ENCODE measurements at regions not wholly inside any gene's neighbourhood (a gene's known extent, or its start where the extent isn't known, plus 50 kb on each side); places are given as distances from the start of the nearest gene placed in this dataset.

DNA sequence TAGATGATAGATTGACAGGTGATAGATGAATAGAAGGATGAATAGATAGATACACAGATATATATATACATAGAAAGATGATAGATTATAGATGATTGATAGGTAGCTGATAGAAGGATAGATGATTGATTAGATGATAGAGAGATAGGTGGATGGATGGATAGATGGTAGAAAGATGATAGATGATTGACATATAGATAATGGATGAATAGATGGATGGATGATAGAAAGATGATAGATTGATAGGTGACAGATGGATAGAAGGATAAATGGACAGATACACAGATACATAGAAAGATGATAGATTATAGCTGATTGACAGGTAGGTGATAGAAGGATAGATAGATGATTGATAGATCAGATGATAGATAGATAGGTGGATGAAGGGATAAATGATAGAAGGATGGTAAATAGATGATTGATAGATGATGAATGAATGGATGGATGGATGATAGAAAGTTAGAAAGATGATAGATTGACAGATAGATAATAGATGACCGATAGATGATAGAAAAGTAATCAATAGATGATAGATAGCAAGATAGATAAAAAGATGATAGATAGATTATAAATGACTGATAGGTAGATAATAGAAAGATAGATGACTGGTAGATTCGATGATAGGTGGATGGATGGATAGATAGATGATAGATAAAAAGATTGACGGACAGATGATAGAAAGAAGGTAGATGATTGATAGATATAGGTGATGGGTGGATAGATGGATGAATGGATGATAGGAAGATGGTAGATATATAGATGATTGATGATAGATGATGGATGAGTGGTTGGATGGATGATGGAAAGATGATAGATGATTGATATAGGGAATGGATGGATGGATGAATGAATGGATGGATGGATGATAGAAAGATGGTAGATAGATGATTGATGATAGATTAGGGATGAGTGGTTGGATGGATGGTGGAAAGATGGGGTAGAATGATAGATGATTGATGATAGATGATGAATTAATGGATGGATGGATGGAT is 80.4 kb downstream of the MICALL2 start:
- no peaks in the 10 kb centered on the region for H3K36me3 Mint-ChIP-seq (ENCODE audit: low read depth)
- TF ChIP-seq, protein P1, sequence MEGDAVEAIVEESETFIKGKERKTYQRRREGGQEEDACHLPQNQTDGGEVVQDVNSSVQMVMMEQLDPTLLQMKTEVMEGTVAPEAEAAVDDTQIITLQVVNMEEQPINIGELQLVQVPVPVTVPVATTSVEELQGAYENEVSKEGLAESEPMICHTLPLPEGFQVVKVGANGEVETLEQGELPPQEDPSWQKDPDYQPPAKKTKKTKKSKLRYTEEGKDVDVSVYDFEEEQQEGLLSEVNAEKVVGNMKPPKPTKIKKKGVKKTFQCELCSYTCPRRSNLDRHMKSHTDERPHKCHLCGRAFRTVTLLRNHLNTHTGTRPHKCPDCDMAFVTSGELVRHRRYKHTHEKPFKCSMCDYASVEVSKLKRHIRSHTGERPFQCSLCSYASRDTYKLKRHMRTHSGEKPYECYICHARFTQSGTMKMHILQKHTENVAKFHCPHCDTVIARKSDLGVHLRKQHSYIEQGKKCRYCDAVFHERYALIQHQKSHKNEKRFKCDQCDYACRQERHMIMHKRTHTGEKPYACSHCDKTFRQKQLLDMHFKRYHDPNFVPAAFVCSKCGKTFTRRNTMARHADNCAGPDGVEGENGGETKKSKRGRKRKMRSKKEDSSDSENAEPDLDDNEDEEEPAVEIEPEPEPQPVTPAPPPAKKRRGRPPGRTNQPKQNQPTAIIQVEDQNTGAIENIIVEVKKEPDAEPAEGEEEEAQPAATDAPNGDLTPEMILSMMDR (IDR thresholded peaks at IDR 0.05; ENCODE audit: unreplicated experiment in 3 of 3): no peak
- H3K27ac Mint-ChIP-seq: no peak overlapping the region
- H3K9me3 Mint-ChIP-seq: no peaks in the 10 kb centered on the region
- no peaks in the 10 kb centered on the region for H3K4me1 Mint-ChIP-seq
- no peak overlapping the region for H3K4me3 Mint-ChIP-seq
- H3K27me3 Mint-ChIP-seq (ENCODE audit: low read depth): peaks cover 49% of the 10 kb centered on the region

DNA sequence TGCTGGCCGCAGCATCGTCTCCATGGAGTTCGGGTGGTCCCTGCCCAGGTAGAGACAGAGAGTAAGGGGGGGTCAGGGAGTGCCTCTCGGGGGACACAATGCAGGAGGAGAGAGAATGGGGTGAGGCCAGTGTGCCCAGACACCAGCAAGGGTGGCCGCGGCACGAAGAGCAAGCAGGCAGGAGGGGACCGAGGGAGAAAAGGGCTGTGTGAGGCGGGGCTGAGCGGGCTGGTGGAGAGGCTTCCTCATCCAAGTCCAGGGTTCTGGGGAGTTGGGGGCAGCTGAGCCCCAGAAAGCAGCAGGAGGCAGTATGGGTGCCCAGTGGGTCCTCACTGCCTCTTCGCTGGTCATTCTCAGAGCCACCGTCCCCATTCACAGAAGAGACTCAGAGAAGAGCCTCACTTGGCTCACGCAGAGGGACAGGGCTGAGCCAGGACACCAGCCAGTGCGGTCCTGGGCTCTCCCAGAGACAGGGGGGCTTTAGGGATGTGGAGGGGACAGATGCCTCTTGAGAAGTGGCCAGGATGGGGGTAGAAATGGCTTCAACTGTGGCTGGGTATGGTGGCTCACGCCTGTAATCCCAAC is 78.9 kb downstream of the MICALL2 start:
- H3K4me3 Mint-ChIP-seq: no peak overlapping the region
- no peaks in the 10 kb centered on the region for H3K36me3 Mint-ChIP-seq (ENCODE audit: low read depth)
- H3K27ac Mint-ChIP-seq: no peak overlapping the region
- H3K4me1 Mint-ChIP-seq: no peaks in the 10 kb centered on the region
- peaks cover 49% of the 10 kb centered on the region for H3K27me3 Mint-ChIP-seq (ENCODE audit: low read depth)
- TF ChIP-seq, protein P1 (IDR thresholded peaks at IDR 0.05; ENCODE audit: unreplicated experiment in 3 of 3): no peak
- no peaks in the 10 kb centered on the region for H3K9me3 Mint-ChIP-seq

DNA sequence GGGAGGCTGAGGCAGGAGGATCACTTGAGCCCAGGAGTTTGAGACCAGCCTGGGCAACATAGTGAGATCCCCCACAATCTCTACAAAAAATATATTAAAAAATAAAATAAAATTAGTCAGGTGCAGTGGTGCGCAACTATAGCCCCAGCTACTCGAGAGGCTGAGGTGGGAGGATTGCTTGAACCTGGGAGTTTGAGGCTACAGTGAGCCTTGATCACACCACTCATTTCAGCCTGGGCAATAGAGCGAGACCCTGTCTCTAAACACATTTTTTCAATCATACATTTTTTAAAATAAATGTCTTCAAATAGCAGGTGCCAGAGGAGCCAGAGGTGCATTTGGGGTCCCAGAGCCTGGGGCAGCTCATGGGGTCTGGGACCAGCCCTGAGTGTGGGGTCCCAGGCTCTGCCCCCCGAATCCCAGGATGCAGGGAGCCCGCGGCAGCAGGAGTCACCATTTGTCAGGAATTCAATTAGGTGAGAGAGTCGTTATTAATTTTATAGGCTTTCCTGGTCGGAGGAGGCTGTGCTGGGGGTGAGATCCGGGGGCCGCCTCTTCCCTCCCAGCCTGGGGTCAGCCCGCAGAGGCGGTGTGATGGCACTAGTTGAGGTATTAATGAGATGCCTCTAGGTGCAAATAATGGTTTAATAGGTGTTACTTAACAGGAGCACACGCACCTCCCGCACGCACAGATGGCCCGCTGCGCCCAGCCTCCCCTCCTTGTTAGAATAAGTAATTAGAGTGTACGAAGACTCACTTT is 78.3 kb downstream of the MICALL2 start:
- H3K9me3 Mint-ChIP-seq: no peaks in the 10 kb centered on the region
- H3K4me1 Mint-ChIP-seq: no peaks in the 10 kb centered on the region
- TF ChIP-seq, protein P1 (IDR thresholded peaks at IDR 0.05; ENCODE audit: unreplicated experiment in 3 of 3): no peak
- H3K36me3 Mint-ChIP-seq (ENCODE audit: low read depth): no peaks in the 10 kb centered on the region
- peaks cover 46% of the 10 kb centered on the region for H3K27me3 Mint-ChIP-seq (ENCODE audit: low read depth)
- no peak overlapping the region for H3K4me3 Mint-ChIP-seq
- H3K27ac Mint-ChIP-seq: no peak overlapping the region

DNA sequence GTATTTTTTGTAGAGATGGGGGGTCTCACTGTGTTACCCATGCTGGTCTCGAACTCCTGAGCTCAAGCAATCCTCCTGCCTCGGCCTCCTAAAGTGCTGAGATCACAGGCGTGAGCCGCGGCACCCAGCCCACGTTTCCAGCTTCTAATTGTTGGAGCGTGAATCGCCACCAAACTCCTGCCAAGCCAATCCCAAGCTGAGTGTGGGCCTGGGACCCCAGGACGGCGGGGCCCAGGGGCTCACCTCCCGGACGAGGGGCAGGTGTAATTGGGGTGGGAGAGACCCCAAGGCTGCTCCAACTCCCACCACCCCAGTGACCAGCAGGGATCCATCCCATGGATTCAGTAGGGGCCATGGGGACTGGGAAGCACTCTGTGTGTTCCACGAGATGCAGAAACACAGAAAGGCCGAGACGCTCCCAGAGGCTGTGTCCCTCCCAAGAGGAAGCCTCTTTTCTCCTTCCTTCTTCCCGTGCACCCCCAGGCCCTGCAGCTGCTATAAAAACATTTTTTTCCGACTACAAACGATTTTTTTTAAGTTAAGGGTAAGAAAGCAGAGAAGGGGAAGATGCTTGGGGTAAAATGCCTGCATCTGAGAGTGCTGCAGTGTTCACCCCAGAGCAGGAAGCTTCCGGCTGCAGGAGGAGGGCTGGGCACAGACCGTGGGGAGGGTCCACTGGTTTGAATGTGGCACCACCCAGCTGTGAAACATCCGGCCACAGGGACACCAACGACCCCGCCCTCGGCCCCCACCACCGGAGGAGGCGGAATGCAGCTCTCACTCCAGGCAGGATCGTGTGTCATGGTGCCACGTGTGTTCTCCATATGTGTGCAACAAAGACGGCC is 76.5 kb downstream of the MICALL2 start:
- H3K4me3 Mint-ChIP-seq: no peak overlapping the region
- H3K27ac Mint-ChIP-seq: no peak overlapping the region
- H3K36me3 Mint-ChIP-seq (ENCODE audit: low read depth): no peaks in the 10 kb centered on the region
- H3K4me1 Mint-ChIP-seq: no peaks in the 10 kb centered on the region
- no peaks in the 10 kb centered on the region for H3K9me3 Mint-ChIP-seq
- TF ChIP-seq, protein P1 (IDR thresholded peaks at IDR 0.05; ENCODE audit: unreplicated experiment in 3 of 3): no peak
- peaks cover 37% of the 10 kb centered on the region for H3K27me3 Mint-ChIP-seq (ENCODE audit: low read depth)

DNA sequence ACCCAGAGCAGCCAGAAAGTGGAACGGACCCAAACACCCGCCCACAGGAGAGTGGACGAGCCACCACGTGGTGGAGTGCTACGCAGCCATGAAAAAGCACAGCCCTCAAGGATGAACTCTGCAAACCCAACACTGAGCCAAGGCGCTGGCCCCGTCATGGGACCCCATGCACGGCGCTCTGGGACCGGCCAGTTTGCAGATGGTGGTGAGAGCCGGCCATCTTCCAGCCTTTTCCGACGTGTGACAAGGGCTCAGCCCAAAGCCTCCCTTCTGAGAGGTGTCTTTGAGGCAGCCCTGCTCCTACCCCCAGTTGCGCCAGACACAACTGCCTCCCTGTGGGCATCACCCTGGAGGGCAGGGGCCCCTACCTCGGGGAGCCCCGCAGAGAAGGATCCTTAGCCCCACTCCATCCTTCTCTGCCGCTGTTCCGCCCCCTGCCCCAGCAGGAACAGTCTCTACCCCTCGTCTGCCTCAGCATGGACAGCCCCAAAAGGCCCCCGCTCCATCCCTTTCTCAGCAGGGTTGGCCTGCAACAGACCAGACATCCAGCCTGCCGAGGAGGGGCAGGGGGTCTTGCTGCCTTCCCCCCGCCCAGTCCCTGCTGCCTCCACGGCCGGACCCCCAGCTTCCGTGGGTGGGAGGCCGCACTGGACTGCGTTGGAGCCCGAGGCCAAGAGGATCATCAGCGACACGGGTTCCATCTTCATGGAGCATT is 75.7 kb downstream of the MICALL2 start:
- H3K27ac Mint-ChIP-seq: no peak overlapping the region
- no peak overlapping the region for H3K4me3 Mint-ChIP-seq
- TF ChIP-seq, protein P1 (IDR thresholded peaks at IDR 0.05; ENCODE audit: unreplicated experiment in 3 of 3): no peak
- no peaks in the 10 kb centered on the region for H3K9me3 Mint-ChIP-seq
- H3K36me3 Mint-ChIP-seq (ENCODE audit: low read depth): no peaks in the 10 kb centered on the region
- H3K27me3 Mint-ChIP-seq (ENCODE audit: low read depth): peaks cover 39% of the 10 kb centered on the region
- no peaks in the 10 kb centered on the region for H3K4me1 Mint-ChIP-seq
